GM21786 (cell line): ENCODE measurements at regions not wholly inside any gene's neighbourhood (a gene's known extent, or its start where the extent isn't known, plus 50 kb on each side); places are given as distances from the start of the nearest gene placed in this dataset.

Experiments
- ATAC-seq: cut with Tn5 transposase; IDR thresholded peaks from one replicate; pipeline ENCODE4 v1.9.1; 2021; ENCODE audit not compliant: unreplicated experiment

GRCh38 chr7:67950321-67951083 lies 953.9 kb downstream of the TYW1 start:
- ATAC-seq = no peak

GRCh38 chr7:67955061-67955460 lies 958.4 kb downstream of the TYW1 start:
- no peak for ATAC-seq

- ATAC-seq = no peak
Observed at GRCh38 chr7:67962863-67963262, 966.2 kb downstream of the TYW1 start.

GRCh38 chr7:67976490-67976889 lies 979.9 kb downstream of the TYW1 start:
- ATAC-seq = no peak

GRCh38 chr7:67983486-67983885 lies 986.9 kb downstream of the TYW1 start:
- ATAC-seq = no peak

GRCh38 chr7:67984326-67984725 lies 987.7 kb downstream of the TYW1 start:
- no peak for ATAC-seq

- ATAC-seq = no peak
Observed at GRCh38 chr7:67989142-67989541, 992.5 kb downstream of the TYW1 start.

- ATAC-seq = no peak
Observed at GRCh38 chr7:67990003-67990402, 993.4 kb downstream of the TYW1 start.

GRCh38 chr7:67990716-67991115 lies 994.1 kb downstream of the TYW1 start:
- ATAC-seq = no peak

- no peak for ATAC-seq
Observed at GRCh38 chr7:67992287-67992686, 995.7 kb downstream of the TYW1 start.

GRCh38 chr7:68005992-68006391 lies 1009.4 kb downstream of the TYW1 start:
- no peak for ATAC-seq

- no peak for ATAC-seq
Observed at GRCh38 chr7:68006619-68007018, 1010.0 kb downstream of the TYW1 start.

GRCh38 chr7:68009716-68010115 lies 1013.1 kb downstream of the TYW1 start:
- ATAC-seq = no peak

- ATAC-seq = no peak
Observed at GRCh38 chr7:68014031-68014736, 1017.6 kb downstream of the TYW1 start.

- ATAC-seq = no peak
Observed at GRCh38 chr7:68015122-68015977, 1018.7 kb downstream of the TYW1 start.

- no peak for ATAC-seq
Observed at GRCh38 chr7:68015978-68016532, 1019.4 kb downstream of the TYW1 start.

GRCh38 chr7:68020102-68020501 lies 1023.5 kb downstream of the TYW1 start:
- ATAC-seq = no peak

GRCh38 chr7:68025369-68025768 lies 1028.7 kb downstream of the TYW1 start:
- no peak for ATAC-seq

- ATAC-seq = no peak
Observed at GRCh38 chr7:68030530-68030929, 1033.9 kb downstream of the TYW1 start.

GRCh38 chr7:68031180-68031943 lies 1034.7 kb downstream of the TYW1 start:
- ATAC-seq = no peak
